IMR-90 (cell line): ENCODE measurements at regions not wholly inside any gene's neighbourhood (a gene's known extent, or its start where the extent isn't known, plus 50 kb on each side); places are given as distances from the start of the nearest gene placed in this dataset.

Experiments
- ATAC-seq: fragments of 200-7000 bp; cut with Tn5 transposase; 2 replicates; pipeline ENCODE4 v1.9.1; 2020; ENCODE audit warnings: low read depth, mild to moderate bottlenecking, moderate library complexity
- BruUV-seq: library from RNA; stranded (reverse); fragments of 400-500 nt; replicated peaks from 2 replicates; lab custom pipeline; 2021; lab: Mats Ljungman, UMichigan
- CTCF ChIA-PET: fragments of 300-600 bp; formaldehyde crosslinking; extraction: SDS; loops from one replicate; lab custom pipeline; 2021; ENCODE audit warnings: antibody characterized with exemption; lab: Yijun Ruan, JAX
- POLR2A ChIA-PET: fragments of 300-600 bp; sonication (Branson Sonifier 250); formaldehyde crosslinking; loops from one replicate; lab custom pipeline; 2022; ENCODE audit warnings: antibody characterized with exemption; ENCODE audit not compliant: unreplicated experiment; lab: Charles Lee
- DNase-seq: peaks from one replicate; pipeline ENCODE4 v3.0.0; 2013
- H2AFZ ChIP-seq: replicated peaks from 2 replicates; pipeline ENCODE3; 2013; ENCODE audit warnings: low read length, mild to moderate bottlenecking; ENCODE audit not compliant: poor library complexity
- H2AK5ac ChIP-seq: 2 replicates; pipeline ENCODE4 v1.6.1; 2013; ENCODE audit warnings: low read depth, low read length, inconsistent platforms
- H2AK9ac ChIP-seq: replicated peaks from 2 replicates; pipeline ENCODE3; 2013; ENCODE audit warnings: mild to moderate bottlenecking, low read depth, low read length, moderate library complexity; ENCODE audit not compliant: poor library complexity
- H2BK120ac ChIP-seq: 2 replicates; pipeline ENCODE4 v1.6.1; 2013; ENCODE audit warnings: low read depth, low read length, inconsistent platforms
- H2BK15ac ChIP-seq: 3 replicates; pipeline ENCODE4 v1.6.1; 2013; ENCODE audit warnings: low read depth, low read length, inconsistent platforms
- H2BK20ac ChIP-seq: 2 replicates; pipeline ENCODE4 v1.6.1; 2013; ENCODE audit warnings: low read depth, mild to moderate bottlenecking, inconsistent platforms, low read length, moderate library complexity
- H2BK5ac ChIP-seq: 2 replicates; pipeline ENCODE4 v1.6.1; 2013; ENCODE audit warnings: mild to moderate bottlenecking, low read depth, low read length, inconsistent platforms; ENCODE audit not compliant: poor library complexity, severe bottlenecking
- H3K14ac ChIP-seq: replicated peaks from 2 replicates; pipeline ENCODE4 v1.6.1; 2013; ENCODE audit warnings: low read depth, low read length, inconsistent platforms
- H3K18ac ChIP-seq: 2 replicates; pipeline ENCODE4 v1.6.1; 2013; ENCODE audit warnings: low read depth, low read length, control low read depth
- H3K23ac ChIP-seq: 2 replicates; pipeline ENCODE4 v1.6.1; 2013; ENCODE audit warnings: low read depth, low read length, inconsistent platforms
- H3K27ac ChIP-seq: 2 replicates; pipeline ENCODE4 v1.5.1; 2013; ENCODE audit warnings: mild to moderate bottlenecking, control low read depth, low read length; ENCODE audit not compliant: insufficient read depth
- H3K27me3 ChIP-seq: 2 replicates; pipeline ENCODE4 v1.6.1; 2013; ENCODE audit warnings: low read length; ENCODE audit not compliant: control insufficient read depth, insufficient read depth
- H3K36me3 ChIP-seq: 2 replicates; pipeline ENCODE4 v1.6.1; 2013; ENCODE audit warnings: low read length, mixed read lengths; ENCODE audit not compliant: control insufficient read depth, insufficient read depth
- H3K4ac ChIP-seq: 2 replicates; pipeline ENCODE4 v1.6.1; 2013; ENCODE audit warnings: low read depth, low read length, inconsistent platforms
- H3K4me1 ChIP-seq: 2 replicates; pipeline ENCODE4 v1.6.1; 2013; ENCODE audit warnings: low read length, mixed read lengths; ENCODE audit not compliant: control insufficient read depth, insufficient read depth
- H3K4me2 ChIP-seq: 2 replicates; pipeline ENCODE4 v1.6.1; 2013; ENCODE audit warnings: low read depth, mild to moderate bottlenecking, control low read depth, low read length, moderate library complexity
- H3K4me3 ChIP-seq: 2 replicates; pipeline ENCODE4 v1.5.1; 2013; ENCODE audit warnings: low read depth, mild to moderate bottlenecking, control low read depth, low read length, moderate library complexity; ENCODE audit not compliant: insufficient read depth
- H3K56ac ChIP-seq: 2 replicates; pipeline ENCODE4 v1.6.1; 2013; ENCODE audit warnings: low read length, inconsistent platforms; ENCODE audit not compliant: insufficient read depth; ENCODE audit errors: extremely low read depth
- H3K79me1 ChIP-seq, 2 experiments: 2 replicates each; pipeline ENCODE4 v1.6.1; 2013; ENCODE audit warnings: low read length in 2 of 2, inconsistent platforms in 1 of 2, low read depth in 1 of 2
- H3K9ac ChIP-seq: 2 replicates; pipeline ENCODE4 v1.6.1; 2013; ENCODE audit warnings: low read depth, low read length, control low read depth
- H3K9me1 ChIP-seq: 2 replicates; pipeline ENCODE4 v1.6.1; 2013; ENCODE audit warnings: low read length, inconsistent platforms; ENCODE audit not compliant: insufficient read depth
- H3K9me3 ChIP-seq: 2 replicates; pipeline ENCODE4 v1.6.1; 2013; ENCODE audit warnings: low read length; ENCODE audit not compliant: control insufficient read depth, insufficient read depth
- H4K20me1 ChIP-seq: 2 replicates; pipeline ENCODE4 v1.6.1; 2013; ENCODE audit warnings: low read length, inconsistent platforms; ENCODE audit not compliant: insufficient read depth
- H4K5ac ChIP-seq: 2 replicates; pipeline ENCODE4 v1.6.1; 2013; ENCODE audit warnings: mild to moderate bottlenecking, low read depth, low read length, control low read depth
- H4K8ac ChIP-seq, 2 experiments: 2 replicates each; pipeline ENCODE4 v1.6.1; 2013; ENCODE audit warnings: low read depth in 2 of 2, low read length in 2 of 2, control low read depth in 1 of 2, inconsistent platforms in 1 of 2
- H4K91ac ChIP-seq: 2 replicates; pipeline ENCODE4 v1.6.1; 2013; ENCODE audit warnings: low read depth, low read length, inconsistent platforms; ENCODE audit not compliant: insufficient read depth
- FOS ChIP-seq: fragments of 150-350 bp; IDR thresholded peaks from 2 replicates; pipeline ENCODE4 v1.6.1; 2016; ENCODE audit warnings: low read depth, low read length
- MAFK ChIP-seq: IDR thresholded peaks from 2 replicates; pipeline ENCODE4 v1.6.1; 2012; ENCODE audit warnings: low read depth, low read length, improper control_type of control experiment
- MAZ ChIP-seq: IDR thresholded peaks from 2 replicates; pipeline ENCODE4 v1.6.1; 2012; ENCODE audit warnings: low read depth, mild to moderate bottlenecking, low read length, improper control_type of control experiment, moderate library complexity, borderline replicate concordance
- MXI1 ChIP-seq: IDR thresholded peaks from 2 replicates; pipeline ENCODE4 v1.6.1; 2012; ENCODE audit warnings: low read depth, mild to moderate bottlenecking, low read length, moderate library complexity, borderline replicate concordance
- POLR2A ChIP-seq: IDR thresholded peaks from 2 replicates; pipeline ENCODE4 v1.6.1; 2012; ENCODE audit warnings: mild to moderate bottlenecking, low read depth, low read length
- RCOR1 ChIP-seq: IDR thresholded peaks from 2 replicates; pipeline ENCODE4 v1.6.1; 2012; ENCODE audit warnings: mild to moderate bottlenecking, low read length, improper control_type of control experiment; ENCODE audit not compliant: insufficient replicate concordance
- RFX5 ChIP-seq: IDR thresholded peaks from 2 replicates; pipeline ENCODE4 v1.8.0; 2012; ENCODE audit warnings: low read depth, mild to moderate bottlenecking, low read length, moderate library complexity
- WGBS, 2 experiments: methylation state at CpG; one replicate each; pipeline versions ENCODE4 v1.1.5 to v1.1.7; 2013; ENCODE audit warnings: missing lambda C conversion rate in 2 of 2; ENCODE audit not compliant: insufficient read length in 1 of 2; ENCODE audit errors: extremely low coverage in 2 of 2; 5-methylcytosine and 5-hydroxymethylcytosine counted together
- dilution Hi-C: fragments of 300-500 bp; cut with HindIII; formaldehyde crosslinking; loops from one replicate; pipeline ENCODE4 v1.14.3; 2018; ENCODE audit warnings: low sequenced_read_pairs; ENCODE audit not compliant: unreplicated experiment
- in situ Hi-C: fragments of 300-500 bp; cut with MboI; formaldehyde crosslinking; loops from 3 replicates; pipeline ENCODE4 v1.14.3; 2019; ENCODE audit warnings: low sequenced_read_pairs, inconsistent platforms, mixed read lengths
- intact Hi-C: fragments of 100-400 bp; cut with micrococcal nuclease; formaldehyde crosslinking; loops from 2 replicates; pipeline ENCODE4 v1.10.0; 2022
- TF ChIP-seq, protein P1 (sequence below): fragments of 150-350 bp; IDR thresholded peaks from 2 replicates; pipeline ENCODE4 v1.6.1; 2016; ENCODE audit warnings: low read depth, mild to moderate bottlenecking, low read length, moderate library complexity, borderline replicate concordance

DNA sequence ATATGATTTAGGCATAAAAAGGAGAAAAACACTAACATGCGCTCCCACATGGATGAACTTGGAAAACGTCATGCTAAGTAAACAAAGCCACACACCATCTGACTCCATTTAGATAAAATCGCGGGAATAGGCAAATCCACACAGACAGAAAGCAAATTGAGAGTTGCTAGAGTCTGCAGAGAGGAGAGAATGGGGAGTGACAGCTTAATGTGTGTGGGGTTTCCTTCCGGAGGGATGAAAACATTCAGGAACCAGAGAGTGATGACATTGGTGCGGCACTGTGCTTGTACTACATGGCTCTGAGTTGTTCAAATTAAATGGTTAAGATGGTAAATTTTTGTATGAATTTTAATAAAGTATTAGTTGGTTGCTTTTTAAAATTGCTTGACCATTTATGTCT lies 482.9 kb upstream of the AKR1E2 start:
- no peak for TF ChIP-seq RFX5
- no peak for TF ChIP-seq POLR2A
- TF ChIP-seq RCOR1 = no peak
- no peak for TF ChIP-seq MAZ
- TF ChIP-seq FOS = no peak
- no peak for TF ChIP-seq MXI1
- TF ChIP-seq, protein P1, sequence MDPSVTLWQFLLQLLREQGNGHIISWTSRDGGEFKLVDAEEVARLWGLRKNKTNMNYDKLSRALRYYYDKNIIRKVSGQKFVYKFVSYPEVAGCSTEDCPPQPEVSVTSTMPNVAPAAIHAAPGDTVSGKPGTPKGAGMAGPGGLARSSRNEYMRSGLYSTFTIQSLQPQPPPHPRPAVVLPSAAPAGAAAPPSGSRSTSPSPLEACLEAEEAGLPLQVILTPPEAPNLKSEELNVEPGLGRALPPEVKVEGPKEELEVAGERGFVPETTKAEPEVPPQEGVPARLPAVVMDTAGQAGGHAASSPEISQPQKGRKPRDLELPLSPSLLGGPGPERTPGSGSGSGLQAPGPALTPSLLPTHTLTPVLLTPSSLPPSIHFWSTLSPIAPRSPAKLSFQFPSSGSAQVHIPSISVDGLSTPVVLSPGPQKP = no peak
- TF ChIP-seq MAFK = no peak
- no peak for DNase-seq
- no peak overlapping the region for H4K91ac ChIP-seq
- H4K8ac ChIP-seq = no peak overlapping the region
- dilution Hi-C loops = no loop called here
- H2AK5ac ChIP-seq = peak overlapping the region; percentile 47; the same call in 1 of the 2 replicates
- no peak overlapping the region for H2BK5ac ChIP-seq
- H3K4me3 ChIP-seq = no peak overlapping the region
- in situ Hi-C loops = loop anchor here (10.0 kb wide), 1 partner anchor 568 kb away; no protein-coding TSS in a partner anchor
- peak overlapping the region; percentile 15; the same call in 1 of the 2 replicates for H2BK20ac ChIP-seq
- WGBS, 2 experiments = 85% methylated on average over 4 of the region's 6 CpGs; no CpG with 5 or more reads in 1 of the 2 experiments
- H3K18ac ChIP-seq = peak overlapping the region; percentile 20; the same call in 1 of the 2 replicates
- H2BK120ac ChIP-seq = peak overlapping the region; percentile 3; the same call in 1 of the 2 replicates
- no peak overlapping the region for H3K4me2 ChIP-seq
- H3K23ac ChIP-seq = no peak overlapping the region
- H3K27me3 ChIP-seq = no peaks in the 10 kb centered on the region
- H2AFZ ChIP-seq = no peak overlapping the region
- H2BK15ac ChIP-seq = no peak overlapping the region; the same call in 2 of the 3 replicates
- H3K9ac ChIP-seq = no peak overlapping the region
- no peaks in the 10 kb centered on the region for H3K9me3 ChIP-seq
- H4K20me1 ChIP-seq = no peaks in the 10 kb centered on the region
- intact Hi-C loops = no loop called here
- no peaks in the 10 kb centered on the region for H3K36me3 ChIP-seq
- peaks cover 7% of the 10 kb centered on the region for H3K9me1 ChIP-seq
- CTCF ChIA-PET = no interaction called here
- H3K14ac ChIP-seq = no peak overlapping the region
- H3K56ac ChIP-seq = no peak overlapping the region
- peaks cover 9% of the 10 kb centered on the region for H3K4me1 ChIP-seq
- H3K27ac ChIP-seq = no peak overlapping the region
- no TSS peak for BruUV-seq
- H4K5ac ChIP-seq = no peak overlapping the region
- H2AK9ac ChIP-seq = no peak overlapping the region
- peak overlapping the region; percentile 17; the same call in 1 of the 2 replicates for H3K4ac ChIP-seq
- POLR2A ChIA-PET = interaction anchor here (0.6 kb wide), 1 partner anchor 308 kb away, joined by 4 read pairs; no protein-coding TSS in a partner anchor
- no peak for ATAC-seq
- H3K79me1 ChIP-seq = no peaks in the 10 kb centered on the region
